ENCODE measurements at regions not wholly inside any gene's neighbourhood (a gene's known extent, or its start where the extent isn't known, plus 50 kb on each side); places are given as distances from the start of the nearest gene placed in this dataset.

DNA sequence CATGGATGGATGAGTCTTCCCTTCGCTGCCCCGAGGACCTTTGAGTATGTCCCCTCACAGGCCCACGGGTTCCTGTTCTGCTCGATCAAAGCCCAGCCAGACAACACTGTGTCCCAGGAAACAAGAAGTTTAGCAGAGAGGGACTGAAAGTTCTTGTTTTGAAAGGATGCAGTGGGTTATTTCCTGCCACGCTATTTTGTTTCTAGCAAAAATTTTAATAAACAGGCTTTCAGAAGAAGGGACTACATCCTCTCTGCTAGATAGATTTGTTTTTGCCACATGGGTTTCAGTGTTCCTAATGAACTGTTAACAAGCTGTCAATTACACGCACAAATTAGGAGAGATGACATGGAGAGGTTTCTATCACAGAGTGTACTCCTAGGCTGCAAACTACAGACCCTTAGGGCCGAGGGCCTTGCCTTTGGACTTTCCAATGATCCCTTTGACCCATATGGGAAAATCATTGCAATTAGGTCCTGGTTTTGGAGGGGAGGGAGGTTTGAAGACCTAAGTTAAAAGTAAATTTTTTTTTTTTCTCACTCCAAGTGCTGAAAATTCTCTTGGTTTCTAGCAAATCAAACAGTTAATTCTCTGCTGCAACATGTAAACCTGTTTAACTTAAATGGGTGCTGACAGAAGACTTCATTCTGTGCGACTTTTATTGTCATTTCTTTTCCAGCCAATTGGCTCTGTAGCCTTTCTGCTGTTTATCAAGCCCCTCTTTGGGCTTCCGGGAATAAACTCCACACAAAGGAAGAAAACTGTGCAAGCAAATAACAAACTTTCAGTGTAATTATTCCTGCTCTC is 81.4 kb downstream of the RCN1 start:
- no peak overlapping the region for H3K9ac ChIP-seq (ENCODE audit: low read depth in 1 of 2, low read length in 2 of 2)
- H3K27ac ChIP-seq (ENCODE audit: low read depth in 1 of 2, low read length in 2 of 2) = no peak overlapping the region
- DNase-seq (ENCODE audit: low spot score) = no peak
- WGBS = 62% methylated on average over 9 of the region's 9 CpGs
- H3K9me3 ChIP-seq (ENCODE audit: control insufficient read depth in 4 of 4, low read length in 3 of 4) = no peaks in the 10 kb centered on the region
- no peaks in the 10 kb centered on the region for H3K36me3 ChIP-seq (ENCODE audit: control insufficient read depth in 4 of 4, insufficient read depth in 3 of 4, low read depth in 1 of 4, low read length in 3 of 4)
- TF ChIP-seq JUND (IDR thresholded peaks at IDR 0.05) (no peak), NR2F2 (IDR thresholded peaks at IDR 0.05) (no peak), HNF4A (conservative IDR thresholded peaks at IDR 0.05) (no peak), EGR1 (IDR thresholded peaks at IDR 0.05; ENCODE audit: low read depth in 2 of 2) (no peak), FOXA2 (IDR thresholded peaks at IDR 0.05) (no peak), RXRA (IDR thresholded peaks at IDR 0.05) (no peak)
- TF ChIP-seq, protein P1, sequence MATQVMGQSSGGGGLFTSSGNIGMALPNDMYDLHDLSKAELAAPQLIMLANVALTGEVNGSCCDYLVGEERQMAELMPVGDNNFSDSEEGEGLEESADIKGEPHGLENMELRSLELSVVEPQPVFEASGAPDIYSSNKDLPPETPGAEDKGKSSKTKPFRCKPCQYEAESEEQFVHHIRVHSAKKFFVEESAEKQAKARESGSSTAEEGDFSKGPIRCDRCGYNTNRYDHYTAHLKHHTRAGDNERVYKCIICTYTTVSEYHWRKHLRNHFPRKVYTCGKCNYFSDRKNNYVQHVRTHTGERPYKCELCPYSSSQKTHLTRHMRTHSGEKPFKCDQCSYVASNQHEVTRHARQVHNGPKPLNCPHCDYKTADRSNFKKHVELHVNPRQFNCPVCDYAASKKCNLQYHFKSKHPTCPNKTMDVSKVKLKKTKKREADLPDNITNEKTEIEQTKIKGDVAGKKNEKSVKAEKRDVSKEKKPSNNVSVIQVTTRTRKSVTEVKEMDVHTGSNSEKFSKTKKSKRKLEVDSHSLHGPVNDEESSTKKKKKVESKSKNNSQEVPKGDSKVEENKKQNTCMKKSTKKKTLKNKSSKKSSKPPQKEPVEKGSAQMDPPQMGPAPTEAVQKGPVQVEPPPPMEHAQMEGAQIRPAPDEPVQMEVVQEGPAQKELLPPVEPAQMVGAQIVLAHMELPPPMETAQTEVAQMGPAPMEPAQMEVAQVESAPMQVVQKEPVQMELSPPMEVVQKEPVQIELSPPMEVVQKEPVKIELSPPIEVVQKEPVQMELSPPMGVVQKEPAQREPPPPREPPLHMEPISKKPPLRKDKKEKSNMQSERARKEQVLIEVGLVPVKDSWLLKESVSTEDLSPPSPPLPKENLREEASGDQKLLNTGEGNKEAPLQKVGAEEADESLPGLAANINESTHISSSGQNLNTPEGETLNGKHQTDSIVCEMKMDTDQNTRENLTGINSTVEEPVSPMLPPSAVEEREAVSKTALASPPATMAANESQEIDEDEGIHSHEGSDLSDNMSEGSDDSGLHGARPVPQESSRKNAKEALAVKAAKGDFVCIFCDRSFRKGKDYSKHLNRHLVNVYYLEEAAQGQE (IDR thresholded peaks at IDR 0.05) = no peak
- TF ChIP-seq, protein P2, sequence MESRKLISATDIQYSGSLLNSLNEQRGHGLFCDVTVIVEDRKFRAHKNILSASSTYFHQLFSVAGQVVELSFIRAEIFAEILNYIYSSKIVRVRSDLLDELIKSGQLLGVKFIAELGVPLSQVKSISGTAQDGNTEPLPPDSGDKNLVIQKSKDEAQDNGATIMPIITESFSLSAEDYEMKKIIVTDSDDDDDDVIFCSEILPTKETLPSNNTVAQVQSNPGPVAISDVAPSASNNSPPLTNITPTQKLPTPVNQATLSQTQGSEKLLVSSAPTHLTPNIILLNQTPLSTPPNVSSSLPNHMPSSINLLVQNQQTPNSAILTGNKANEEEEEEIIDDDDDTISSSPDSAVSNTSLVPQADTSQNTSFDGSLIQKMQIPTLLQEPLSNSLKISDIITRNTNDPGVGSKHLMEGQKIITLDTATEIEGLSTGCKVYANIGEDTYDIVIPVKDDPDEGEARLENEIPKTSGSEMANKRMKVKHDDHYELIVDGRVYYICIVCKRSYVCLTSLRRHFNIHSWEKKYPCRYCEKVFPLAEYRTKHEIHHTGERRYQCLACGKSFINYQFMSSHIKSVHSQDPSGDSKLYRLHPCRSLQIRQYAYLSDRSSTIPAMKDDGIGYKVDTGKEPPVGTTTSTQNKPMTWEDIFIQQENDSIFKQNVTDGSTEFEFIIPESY (IDR thresholded peaks at IDR 0.05) = no peak
- TF ChIP-seq, protein P3, sequence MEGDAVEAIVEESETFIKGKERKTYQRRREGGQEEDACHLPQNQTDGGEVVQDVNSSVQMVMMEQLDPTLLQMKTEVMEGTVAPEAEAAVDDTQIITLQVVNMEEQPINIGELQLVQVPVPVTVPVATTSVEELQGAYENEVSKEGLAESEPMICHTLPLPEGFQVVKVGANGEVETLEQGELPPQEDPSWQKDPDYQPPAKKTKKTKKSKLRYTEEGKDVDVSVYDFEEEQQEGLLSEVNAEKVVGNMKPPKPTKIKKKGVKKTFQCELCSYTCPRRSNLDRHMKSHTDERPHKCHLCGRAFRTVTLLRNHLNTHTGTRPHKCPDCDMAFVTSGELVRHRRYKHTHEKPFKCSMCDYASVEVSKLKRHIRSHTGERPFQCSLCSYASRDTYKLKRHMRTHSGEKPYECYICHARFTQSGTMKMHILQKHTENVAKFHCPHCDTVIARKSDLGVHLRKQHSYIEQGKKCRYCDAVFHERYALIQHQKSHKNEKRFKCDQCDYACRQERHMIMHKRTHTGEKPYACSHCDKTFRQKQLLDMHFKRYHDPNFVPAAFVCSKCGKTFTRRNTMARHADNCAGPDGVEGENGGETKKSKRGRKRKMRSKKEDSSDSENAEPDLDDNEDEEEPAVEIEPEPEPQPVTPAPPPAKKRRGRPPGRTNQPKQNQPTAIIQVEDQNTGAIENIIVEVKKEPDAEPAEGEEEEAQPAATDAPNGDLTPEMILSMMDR (IDR thresholded peaks at IDR 0.05; ENCODE audit: low read depth, low read length, missing input control) = no peak
- peaks cover 0 to 4% (median 0%) of the 10 kb centered on the region in 4 donors for H3K4me1 ChIP-seq (ENCODE audit: control insufficient read depth in 4 of 4, insufficient read depth in 4 of 4, low read length in 3 of 4)
- H3K4me3 ChIP-seq (ENCODE audit: low read depth in 1 of 3, low read length in 3 of 3) = no peak overlapping the region
- peaks cover 0 to 7% (median 0%) of the 10 kb centered on the region in 4 donors for H3K27me3 ChIP-seq (ENCODE audit: control insufficient read depth in 4 of 4, insufficient read depth in 4 of 4, low read length in 3 of 4)

DNA sequence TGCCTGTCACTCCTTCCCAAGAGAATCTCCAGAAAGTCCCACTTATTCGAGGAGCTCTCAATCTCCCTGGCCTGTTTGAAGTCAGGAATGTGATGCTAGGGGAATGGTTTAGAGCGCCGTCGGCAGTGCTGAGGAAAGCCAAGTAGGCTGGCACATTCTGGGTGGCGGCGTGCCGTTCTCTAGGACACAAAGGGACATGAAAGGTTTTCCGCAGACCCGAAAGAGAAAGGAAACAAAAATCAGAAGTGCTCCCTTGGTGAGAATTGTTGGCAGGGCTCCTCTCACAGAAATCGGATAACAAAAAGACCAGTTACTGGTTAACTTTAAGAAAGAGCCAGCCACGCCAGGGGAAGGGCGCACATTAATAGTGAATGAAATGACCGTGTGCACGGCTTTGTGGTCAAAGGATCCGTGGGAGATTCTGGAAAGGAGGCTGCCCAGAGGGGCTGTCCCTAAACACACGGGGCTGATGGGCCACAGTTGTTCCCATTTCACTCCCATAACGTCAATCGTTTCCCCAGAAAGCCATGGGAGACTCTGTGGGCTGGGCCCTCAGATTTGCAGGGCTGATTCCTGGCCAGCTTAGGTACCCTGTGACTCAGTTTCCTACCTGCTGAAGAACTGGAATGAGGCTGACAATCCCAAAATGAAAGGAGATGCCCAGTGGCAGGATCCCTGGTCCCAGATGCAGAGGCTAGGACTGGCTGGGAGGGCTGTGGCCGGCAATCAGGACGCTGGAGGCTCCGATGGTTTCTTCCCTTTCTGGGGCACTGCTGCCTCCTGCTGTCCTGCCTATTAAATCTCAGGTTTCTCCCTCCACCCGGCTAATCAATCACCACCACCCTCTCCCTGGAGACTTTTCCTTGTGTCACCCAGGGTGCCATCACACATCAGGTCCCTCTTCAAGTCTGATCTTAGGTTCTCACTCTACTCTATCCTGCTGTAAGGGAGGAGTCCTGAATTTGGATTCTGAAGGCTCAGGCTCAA is 82.3 kb downstream of the RCN1 start:
- H3K27ac ChIP-seq (ENCODE audit: low read depth in 1 of 2, low read length in 2 of 2) = no peak overlapping the region
- no peak for TF ChIP-seq HNF4A (conservative IDR thresholded peaks at IDR 0.05)
- TF ChIP-seq RAD21 (IDR thresholded peaks at IDR 0.05) = peak; percentile 83 to 88
- TF ChIP-seq, protein P3 (IDR thresholded peaks at IDR 0.05; ENCODE audit: low read depth, low read length, missing input control) = peak; percentile 55

More for the DNA sequence above, 82.3 kb downstream of the RCN1 start:
- Histone ChIP-seq H3K27me3 (ENCODE audit: control insufficient read depth in 4 of 4, insufficient read depth in 4 of 4, low read length in 3 of 4) (peaks cover 0 to 7% (median 0%) of the 10 kb centered on the region in 4 donors), H3K4me1 (ENCODE audit: control insufficient read depth in 4 of 4, insufficient read depth in 4 of 4, low read length in 3 of 4) (peaks cover 0 to 4% (median 0%) of the 10 kb centered on the region in 4 donors), H3K9ac (ENCODE audit: low read depth in 1 of 2, low read length in 2 of 2) (no peak overlapping the region), H3K9me3 (ENCODE audit: control insufficient read depth in 4 of 4, low read length in 3 of 4) (no peaks in the 10 kb centered on the region), H3K4me3 (ENCODE audit: low read depth in 1 of 3, low read length in 3 of 3) (no peak overlapping the region), H3K36me3 (ENCODE audit: control insufficient read depth in 4 of 4, insufficient read depth in 3 of 4, low read depth in 1 of 4, low read length in 3 of 4) (no peaks in the 10 kb centered on the region)
- DNase-seq (ENCODE audit: low spot score) = peak; percentile 45
- WGBS = 40% methylated on average over 22 of the region's 22 CpGs

Data from liver (tissue), 8 donors.